Neural cell (in vitro differentiated cells): ENCODE measurements at regions not wholly inside any gene's neighbourhood (a gene's known extent, or its start where the extent isn't known, plus 50 kb on each side); places are given as distances from the start of the nearest gene placed in this dataset.

Source experiments
- H2AFZ ChIP-seq: fragments of 200-600, 300-800 bp; sonication (generic), shearing (Covaris generic); 2 replicates; pipeline ENCODE4 v1.6.0; 2014; ENCODE audit warnings: low read depth, mild to moderate bottlenecking, antibody characterized with exemption, low read length, moderate library complexity
- H3F3A ChIP-seq: fragments of 200-600 bp; shearing (Covaris generic); 2 replicates; pipeline ENCODE4 v1.6.1; 2016; ENCODE audit warnings: mild to moderate bottlenecking, moderate library complexity, mixed read lengths, antibody characterized with exemption, low read length; ENCODE audit not compliant: insufficient read depth, poor library complexity, severe bottlenecking
- H3K27ac ChIP-seq: fragments of 200-600, 300-800 bp; sonication (generic), shearing (Covaris generic); 2 replicates; pipeline ENCODE4 v1.5.1; 2014; ENCODE audit warnings: mild to moderate bottlenecking, low read length, moderate library complexity
- H3K27me3 ChIP-seq: fragments of 300-800, 200-600 bp; sonication (generic), shearing (Covaris generic); 2 replicates; pipeline ENCODE4 v1.6.0; 2014; ENCODE audit warnings: mild to moderate bottlenecking, low read depth, low read length, moderate library complexity; ENCODE audit not compliant: insufficient read depth
- H3K36me3 ChIP-seq: fragments of 300-800, 200-600 bp; sonication (generic), shearing (Covaris generic); 2 replicates; pipeline ENCODE4 v1.5.1; 2014; ENCODE audit warnings: mild to moderate bottlenecking, antibody characterized with exemption, low read length, moderate library complexity; ENCODE audit not compliant: insufficient read depth
- H3K4me2 ChIP-seq: fragments of 300-800, 200-600 bp; sonication (generic), shearing (Covaris generic); 2 replicates; pipeline ENCODE4 v1.6.0; 2014; ENCODE audit warnings: mild to moderate bottlenecking, low read length
- H3K4me3 ChIP-seq: fragments of 300-800, 200-600 bp; sonication (generic), shearing (Covaris generic); 2 replicates; pipeline ENCODE4 v1.5.1; 2014; ENCODE audit warnings: mild to moderate bottlenecking, low read length, moderate library complexity
- H3K79me2 ChIP-seq: fragments of 200-600 bp; shearing (Covaris generic); replicated peaks from 2 replicates; pipeline ENCODE4 v1.6.0; 2014; ENCODE audit warnings: mild to moderate bottlenecking, low read length, moderate library complexity; ENCODE audit not compliant: insufficient read depth
- H3K9ac ChIP-seq: fragments of 300-800, 200-600 bp; sonication (generic), shearing (Covaris generic); 2 replicates; pipeline ENCODE4 v1.6.1; 2016; ENCODE audit warnings: mild to moderate bottlenecking, low read length, mixed read lengths
- H3K9me2 ChIP-seq: fragments of 200-600 bp; shearing (Covaris generic); 2 replicates; pipeline ENCODE4 v1.6.1; 2016; ENCODE audit warnings: mild to moderate bottlenecking, low read length, mixed read lengths; ENCODE audit not compliant: insufficient read depth
- H3K9me3 ChIP-seq: fragments of 200-600, 300-800 bp; sonication (generic), shearing (Covaris generic); 2 replicates; pipeline ENCODE4 v1.6.1; 2016; ENCODE audit warnings: mild to moderate bottlenecking, mixed run types, low read length, moderate library complexity, mixed read lengths
- H4K20me1 ChIP-seq: fragments of 200-600 bp; shearing (Covaris generic); 2 replicates; pipeline ENCODE4 v1.6.1; 2016; ENCODE audit warnings: mild to moderate bottlenecking, mixed run types; ENCODE audit not compliant: insufficient read depth
- EP300 ChIP-seq: fragments of 450-650 bp; conservative IDR thresholded peaks from 2 replicates; pipeline ENCODE4 v1.6.1; 2014; ENCODE audit warnings: antibody characterized with exemption, mild to moderate bottlenecking, moderate library complexity; ENCODE audit not compliant: poor library complexity, severe bottlenecking
- EZH2 ChIP-seq: fragments of 200-600, 300-800 bp; shearing (Covaris generic), sonication (generic); IDR thresholded peaks from 2 replicates; pipeline ENCODE4 v1.6.1; 2014; ENCODE audit warnings: antibody characterized with exemption, low read length, borderline replicate concordance, mild to moderate bottlenecking; ENCODE audit not compliant: insufficient read depth, poor library complexity, severe bottlenecking
- MXI1 ChIP-seq: fragments of 450-650 bp; conservative IDR thresholded peaks from 2 replicates; pipeline ENCODE4 v1.6.1; 2014; ENCODE audit warnings: antibody characterized with exemption, mild to moderate bottlenecking; ENCODE audit not compliant: poor library complexity, severe bottlenecking
- POLR2AphosphoS5 ChIP-seq: IDR thresholded peaks from 2 replicates; pipeline ENCODE4 v1.6.1; 2012
- RAD21 ChIP-seq: fragments of 450-650 bp; conservative IDR thresholded peaks from 2 replicates; pipeline ENCODE4 v1.6.1; 2014; ENCODE audit warnings: antibody characterized with exemption, mild to moderate bottlenecking, moderate library complexity
- SMC3 ChIP-seq: fragments of 450-650 bp; conservative IDR thresholded peaks from 2 replicates; pipeline ENCODE4 v1.6.1; 2014; ENCODE audit warnings: antibody characterized with exemption, mild to moderate bottlenecking, moderate library complexity; ENCODE audit not compliant: poor library complexity
- TAF1 ChIP-seq: IDR thresholded peaks from 2 replicates; pipeline ENCODE4 v1.6.1; 2012; ENCODE audit warnings: low read depth
- TF ChIP-seq, protein P1 (sequence below): IDR thresholded peaks from 2 replicates; pipeline ENCODE4 v1.6.1; 2012; ENCODE audit warnings: borderline replicate concordance
- TF ChIP-seq, protein P2 (sequence below): fragments of 450-650 bp; IDR thresholded peaks from 2 replicates; pipeline ENCODE4 v1.5.1; 2014; ENCODE audit warnings: antibody characterized with exemption, mild to moderate bottlenecking, moderate library complexity; ENCODE audit not compliant: poor library complexity, severe bottlenecking

DNA sequence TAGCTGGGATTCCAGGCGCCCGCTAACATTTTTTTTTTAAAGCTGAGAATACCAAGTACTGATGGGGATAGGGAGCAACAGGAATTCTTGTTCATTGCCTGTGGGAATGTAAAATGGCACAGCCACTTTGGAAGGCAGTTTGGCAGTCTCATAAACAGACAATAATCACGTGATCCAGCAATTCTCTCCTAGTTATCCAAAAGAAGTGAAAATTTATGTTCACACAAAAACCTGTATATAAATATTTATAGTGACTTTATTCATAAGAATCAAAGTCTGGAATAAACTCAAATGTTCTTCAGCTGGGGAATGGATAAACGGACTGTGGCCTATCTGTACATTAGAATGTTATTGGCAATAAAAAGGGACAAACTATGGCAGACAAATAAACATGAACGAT, 72.5 kb upstream of the NEO1 start:
- H3K27ac ChIP-seq, result no peak overlapping the region
- no peaks in the 10 kb centered on the region for H3K79me2 ChIP-seq
- H3K9me2 ChIP-seq, result no peaks in the 10 kb centered on the region
- TF ChIP-seq RAD21 (no peak), EZH2 (no peak), TAF1 (no peak), SMC3 (no peak), POLR2AphosphoS5 (no peak), EP300 (no peak), MXI1 (no peak)
- TF ChIP-seq, protein P1, sequence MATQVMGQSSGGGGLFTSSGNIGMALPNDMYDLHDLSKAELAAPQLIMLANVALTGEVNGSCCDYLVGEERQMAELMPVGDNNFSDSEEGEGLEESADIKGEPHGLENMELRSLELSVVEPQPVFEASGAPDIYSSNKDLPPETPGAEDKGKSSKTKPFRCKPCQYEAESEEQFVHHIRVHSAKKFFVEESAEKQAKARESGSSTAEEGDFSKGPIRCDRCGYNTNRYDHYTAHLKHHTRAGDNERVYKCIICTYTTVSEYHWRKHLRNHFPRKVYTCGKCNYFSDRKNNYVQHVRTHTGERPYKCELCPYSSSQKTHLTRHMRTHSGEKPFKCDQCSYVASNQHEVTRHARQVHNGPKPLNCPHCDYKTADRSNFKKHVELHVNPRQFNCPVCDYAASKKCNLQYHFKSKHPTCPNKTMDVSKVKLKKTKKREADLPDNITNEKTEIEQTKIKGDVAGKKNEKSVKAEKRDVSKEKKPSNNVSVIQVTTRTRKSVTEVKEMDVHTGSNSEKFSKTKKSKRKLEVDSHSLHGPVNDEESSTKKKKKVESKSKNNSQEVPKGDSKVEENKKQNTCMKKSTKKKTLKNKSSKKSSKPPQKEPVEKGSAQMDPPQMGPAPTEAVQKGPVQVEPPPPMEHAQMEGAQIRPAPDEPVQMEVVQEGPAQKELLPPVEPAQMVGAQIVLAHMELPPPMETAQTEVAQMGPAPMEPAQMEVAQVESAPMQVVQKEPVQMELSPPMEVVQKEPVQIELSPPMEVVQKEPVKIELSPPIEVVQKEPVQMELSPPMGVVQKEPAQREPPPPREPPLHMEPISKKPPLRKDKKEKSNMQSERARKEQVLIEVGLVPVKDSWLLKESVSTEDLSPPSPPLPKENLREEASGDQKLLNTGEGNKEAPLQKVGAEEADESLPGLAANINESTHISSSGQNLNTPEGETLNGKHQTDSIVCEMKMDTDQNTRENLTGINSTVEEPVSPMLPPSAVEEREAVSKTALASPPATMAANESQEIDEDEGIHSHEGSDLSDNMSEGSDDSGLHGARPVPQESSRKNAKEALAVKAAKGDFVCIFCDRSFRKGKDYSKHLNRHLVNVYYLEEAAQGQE, result no peak
- TF ChIP-seq, protein P2, sequence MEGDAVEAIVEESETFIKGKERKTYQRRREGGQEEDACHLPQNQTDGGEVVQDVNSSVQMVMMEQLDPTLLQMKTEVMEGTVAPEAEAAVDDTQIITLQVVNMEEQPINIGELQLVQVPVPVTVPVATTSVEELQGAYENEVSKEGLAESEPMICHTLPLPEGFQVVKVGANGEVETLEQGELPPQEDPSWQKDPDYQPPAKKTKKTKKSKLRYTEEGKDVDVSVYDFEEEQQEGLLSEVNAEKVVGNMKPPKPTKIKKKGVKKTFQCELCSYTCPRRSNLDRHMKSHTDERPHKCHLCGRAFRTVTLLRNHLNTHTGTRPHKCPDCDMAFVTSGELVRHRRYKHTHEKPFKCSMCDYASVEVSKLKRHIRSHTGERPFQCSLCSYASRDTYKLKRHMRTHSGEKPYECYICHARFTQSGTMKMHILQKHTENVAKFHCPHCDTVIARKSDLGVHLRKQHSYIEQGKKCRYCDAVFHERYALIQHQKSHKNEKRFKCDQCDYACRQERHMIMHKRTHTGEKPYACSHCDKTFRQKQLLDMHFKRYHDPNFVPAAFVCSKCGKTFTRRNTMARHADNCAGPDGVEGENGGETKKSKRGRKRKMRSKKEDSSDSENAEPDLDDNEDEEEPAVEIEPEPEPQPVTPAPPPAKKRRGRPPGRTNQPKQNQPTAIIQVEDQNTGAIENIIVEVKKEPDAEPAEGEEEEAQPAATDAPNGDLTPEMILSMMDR, result no peak
- H2AFZ ChIP-seq, result no peak overlapping the region
- no peaks in the 10 kb centered on the region for H4K20me1 ChIP-seq
- no peaks in the 10 kb centered on the region for H3K9me3 ChIP-seq
- H3F3A ChIP-seq, result no peaks in the 10 kb centered on the region
- no peak overlapping the region for H3K4me2 ChIP-seq
- H3K9ac ChIP-seq, result no peak overlapping the region
- no peak overlapping the region for H3K4me3 ChIP-seq
- H3K36me3 ChIP-seq, result no peaks in the 10 kb centered on the region
- no peaks in the 10 kb centered on the region for H3K27me3 ChIP-seq

DNA sequence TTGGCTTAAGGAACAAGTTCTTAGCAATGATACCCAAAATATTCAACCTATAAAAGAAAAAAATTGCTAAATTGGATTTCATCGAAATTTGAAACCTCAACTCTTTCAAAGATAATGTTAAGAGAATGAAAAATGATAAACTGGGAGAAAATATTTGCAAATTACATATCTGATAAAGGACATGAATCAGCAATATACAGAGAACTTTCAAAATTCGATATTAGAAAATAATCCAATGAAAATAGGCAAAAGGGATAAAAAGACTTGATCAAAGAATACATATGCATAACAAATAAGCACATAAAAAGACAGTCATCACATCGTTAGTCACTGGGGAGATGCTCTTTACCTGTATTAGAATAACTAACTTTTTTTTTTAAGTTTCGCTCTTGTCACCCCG, 73.0 kb upstream of the NEO1 start:
- Histone ChIP-seq H4K20me1 (no peaks in the 10 kb centered on the region), H3K9ac (no peak overlapping the region), H3K79me2 (no peaks in the 10 kb centered on the region), H2AFZ (no peak overlapping the region), H3K36me3 (no peaks in the 10 kb centered on the region), H3K9me2 (no peaks in the 10 kb centered on the region), H3K27me3 (no peaks in the 10 kb centered on the region), H3K27ac (no peak overlapping the region), H3K4me3 (no peak overlapping the region), H3K9me3 (no peaks in the 10 kb centered on the region), H3F3A (no peaks in the 10 kb centered on the region), H3K4me2 (no peak overlapping the region)
- no peak for TF ChIP-seq TAF1

DNA sequence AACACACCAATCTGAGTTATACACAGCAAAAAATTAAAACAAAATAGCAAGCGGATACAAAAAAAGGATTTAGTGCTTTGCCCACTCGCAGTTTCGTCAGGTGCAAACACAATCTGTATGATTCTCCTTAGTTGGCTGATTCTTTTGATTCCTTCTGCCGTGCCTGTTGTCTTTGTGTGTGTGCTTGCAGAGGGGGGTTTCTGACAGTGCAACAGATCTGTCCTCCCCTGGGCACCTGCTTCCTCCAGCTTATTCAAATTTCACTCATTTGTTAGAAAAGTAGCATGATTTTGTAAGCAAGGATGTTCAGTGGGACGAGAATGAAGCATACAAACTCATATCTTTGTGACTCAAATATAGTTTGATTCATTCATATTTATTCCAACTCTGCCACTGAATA, 74.0 kb upstream of the NEO1 start:
- no peaks in the 10 kb centered on the region for H3F3A ChIP-seq
- H3K9me2 ChIP-seq, result no peaks in the 10 kb centered on the region
- no peak for TF ChIP-seq POLR2AphosphoS5
- no peak for TF ChIP-seq EZH2
- no peak for TF ChIP-seq MXI1
- TF ChIP-seq TAF1, result no peak
- TF ChIP-seq, protein P2, result no peak
- TF ChIP-seq EP300, result no peak
- no peak for TF ChIP-seq SMC3
- TF ChIP-seq, protein P1, result no peak
- TF ChIP-seq RAD21, result no peak
- H3K27me3 ChIP-seq, result no peaks in the 10 kb centered on the region
- no peak overlapping the region for H3K4me3 ChIP-seq
- H3K27ac ChIP-seq, result no peak overlapping the region
- no peak overlapping the region for H2AFZ ChIP-seq
- H3K9me3 ChIP-seq, result no peaks in the 10 kb centered on the region
- no peaks in the 10 kb centered on the region for H3K36me3 ChIP-seq
- no peak overlapping the region for H3K4me2 ChIP-seq
- H3K9ac ChIP-seq, result no peak overlapping the region
- no peaks in the 10 kb centered on the region for H3K79me2 ChIP-seq
- no peaks in the 10 kb centered on the region for H4K20me1 ChIP-seq
